NAMALWA (cell line): ENCODE measurements at regions not wholly inside any gene's neighbourhood (a gene's known extent, or its start where the extent isn't known, plus 50 kb on each side); places are given as distances from the start of the nearest gene placed in this dataset.
"Not testable (repeated sequence)": the region's sequence is repeated elsewhere in the genome, so short reads cannot be mapped to it uniquely, and the experiment has no call there.

Source experiments
- DNase-seq: peaks from one replicate; pipeline ENCODE4 v3.0.0-alpha.2; 2015; ENCODE audit warnings: low spot score

- no peak for DNase-seq
These were observed 334.4 kb downstream of the GADD45G start for GRCh38 chr9:89939181-89939580.

GRCh38 chr9:89939626-89940292 is 334.9 kb downstream of the GADD45G start:
- no peak for DNase-seq

- DNase-seq: no peak
These were observed 335.8 kb downstream of the GADD45G start for GRCh38 chr9:89940625-89941024.

- no peak for DNase-seq
These were observed 337.1 kb downstream of the GADD45G start for GRCh38 chr9:89941875-89942274.

GRCh38 chr9:89942643-89943042 is 337.8 kb downstream of the GADD45G start:
- DNase-seq: no peak

GRCh38 chr9:89943309-89943708 is 338.5 kb downstream of the GADD45G start:
- DNase-seq: no peak

- no peak for DNase-seq
These were observed 338.9 kb downstream of the GADD45G start for GRCh38 chr9:89943728-89944127.

GRCh38 chr9:89945133-89945532 is 340.3 kb downstream of the GADD45G start:
- DNase-seq: no peak

GRCh38 chr9:89946741-89947140 is 341.9 kb downstream of the GADD45G start:
- no peak for DNase-seq

GRCh38 chr9:89949111-89949510 is 344.3 kb downstream of the GADD45G start:
- DNase-seq: no peak

- DNase-seq: no peak
These were observed 346.9 kb downstream of the GADD45G start for GRCh38 chr9:89951675-89952074.

- DNase-seq: no peak
These were observed 347.6 kb downstream of the GADD45G start for GRCh38 chr9:89952401-89952800.

- not testable (repeated sequence) for DNase-seq
These were observed 348.5 kb downstream of the GADD45G start for GRCh38 chr9:89953263-89953662.

GRCh38 chr9:89953824-89954615 is 349.2 kb downstream of the GADD45G start:
- no peak for DNase-seq

GRCh38 chr9:89955144-89955543 is 350.3 kb downstream of the GADD45G start:
- no peak for DNase-seq

- DNase-seq: no peak
These were observed 350.8 kb downstream of the GADD45G start for GRCh38 chr9:89955626-89956025.

GRCh38 chr9:89956331-89956730 is 351.5 kb downstream of the GADD45G start:
- DNase-seq: no peak

- no peak for DNase-seq
These were observed 352.1 kb downstream of the GADD45G start for GRCh38 chr9:89956907-89957306.

GRCh38 chr9:89958086-89958485 is 353.3 kb downstream of the GADD45G start:
- DNase-seq: no peak

- no peak for DNase-seq
These were observed 357.0 kb downstream of the GADD45G start for GRCh38 chr9:89961616-89962341.

- DNase-seq: no peak
These were observed 358.5 kb downstream of the GADD45G start for GRCh38 chr9:89963280-89963679.

GRCh38 chr9:89967527-89967926 is 362.7 kb downstream of the GADD45G start:
- peak; percentile 6 for DNase-seq

- no peak for DNase-seq
These were observed 364.4 kb downstream of the GADD45G start for GRCh38 chr9:89969156-89969675.
